Dermis blood vessel endothelial cell (primary cell): ENCODE measurements at regions not wholly inside any gene's neighbourhood (a gene's known extent, or its start where the extent isn't known, plus 50 kb on each side); places are given as distances from the start of the nearest gene placed in this dataset.
A peak's percentile ranks its signal among the peaks of the same experiment; 100 is the strongest.

Experiments
- DNase-seq: peaks from one replicate; pipeline ENCODE4 v3.0.0; 2010

DNA sequence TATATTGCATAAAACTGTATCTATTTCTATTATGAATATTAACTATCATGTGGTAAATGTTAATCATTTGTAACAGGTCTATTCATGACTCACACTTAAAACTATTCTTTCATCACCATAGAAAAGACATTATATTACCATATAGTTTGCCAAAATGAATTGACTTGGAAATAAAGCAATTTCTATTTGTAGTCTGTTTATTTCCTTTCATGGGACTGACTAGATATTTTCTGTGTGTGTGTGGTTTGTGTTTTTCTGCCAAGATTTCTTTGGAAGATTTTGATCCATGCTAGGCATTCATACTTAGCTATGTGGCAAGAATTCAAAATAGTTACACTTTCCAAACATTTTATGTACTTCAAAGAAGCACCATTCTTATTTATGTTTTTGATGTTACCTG lies 522.5 kb upstream of the AGTR1 start:
- DNase-seq = no peak

- peak; percentile 1 for DNase-seq
These were observed 519.2 kb upstream of the AGTR1 start for GRCh38 chr3:148178503-148178902.

DNA sequence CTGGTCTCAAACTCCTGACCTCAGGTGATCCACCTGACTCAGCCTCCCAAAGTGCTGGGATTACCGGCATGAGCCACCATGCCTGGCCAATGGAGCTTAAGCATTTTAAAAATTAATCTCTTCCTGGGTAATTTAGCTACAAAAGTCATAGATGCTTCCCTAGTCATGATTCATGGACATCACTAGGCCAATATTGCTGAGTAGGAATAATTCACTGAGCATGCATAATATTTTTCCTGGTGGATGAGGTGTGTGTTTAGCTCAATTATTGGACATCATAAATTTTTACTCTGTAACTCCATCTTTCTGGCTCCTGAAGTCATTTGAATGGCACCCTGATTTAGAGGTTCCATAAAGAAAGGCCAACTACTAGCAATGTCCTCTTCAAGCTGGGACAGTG lies 512.9 kb upstream of the AGTR1 start:
- no peak for DNase-seq

GRCh38 chr3:148186881-148187280 lies 510.8 kb upstream of the AGTR1 start:
- DNase-seq = no peak

DNA sequence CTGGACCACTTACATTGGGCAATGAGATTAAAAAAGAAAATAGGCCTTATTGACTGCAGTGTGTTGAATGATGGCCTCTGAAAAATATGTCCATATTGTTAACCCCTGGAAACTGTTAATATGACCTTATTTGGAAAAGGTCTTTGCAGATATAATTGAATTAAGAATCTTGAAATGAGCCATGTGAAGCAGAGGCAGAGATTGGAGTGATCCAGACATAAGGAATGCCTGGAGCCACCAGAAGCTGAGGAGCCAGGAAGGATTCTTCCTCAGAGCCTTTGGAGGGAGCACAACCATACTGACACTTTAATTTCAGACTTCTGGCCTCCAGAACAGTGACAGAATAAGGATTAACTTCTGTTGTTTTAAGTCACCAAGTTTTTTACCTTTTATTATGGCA lies 510.4 kb upstream of the AGTR1 start:
- no peak for DNase-seq

DNA sequence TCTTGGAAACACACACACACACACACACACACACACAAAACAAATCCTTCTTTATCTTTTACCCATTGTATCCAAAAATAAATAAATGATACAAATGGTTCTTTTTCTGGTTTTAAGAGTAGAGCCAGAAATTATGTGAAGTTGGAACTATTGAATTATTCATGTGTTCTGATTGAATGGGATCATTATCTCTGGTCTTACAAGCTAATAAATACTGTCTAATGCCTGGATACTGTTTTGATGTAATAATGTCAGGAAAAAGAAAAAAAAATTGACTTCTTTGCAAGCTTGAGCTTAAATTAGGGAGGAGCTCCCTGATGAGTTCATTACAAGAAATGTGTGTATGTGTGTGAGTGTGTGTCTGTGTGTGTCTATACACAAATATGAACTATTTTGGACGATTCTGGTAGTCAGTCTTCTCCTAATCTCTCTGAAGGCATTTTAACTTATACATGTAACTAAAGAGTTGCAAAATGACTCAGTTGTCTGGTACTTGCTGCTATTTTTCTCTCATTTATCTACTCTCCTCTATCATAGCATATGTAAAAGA lies 507.2 kb upstream of the AGTR1 start:
- no peak for DNase-seq

- DNase-seq = no peak
These were observed 505.7 kb upstream of the AGTR1 start for GRCh38 chr3:148191966-148192365.

DNA sequence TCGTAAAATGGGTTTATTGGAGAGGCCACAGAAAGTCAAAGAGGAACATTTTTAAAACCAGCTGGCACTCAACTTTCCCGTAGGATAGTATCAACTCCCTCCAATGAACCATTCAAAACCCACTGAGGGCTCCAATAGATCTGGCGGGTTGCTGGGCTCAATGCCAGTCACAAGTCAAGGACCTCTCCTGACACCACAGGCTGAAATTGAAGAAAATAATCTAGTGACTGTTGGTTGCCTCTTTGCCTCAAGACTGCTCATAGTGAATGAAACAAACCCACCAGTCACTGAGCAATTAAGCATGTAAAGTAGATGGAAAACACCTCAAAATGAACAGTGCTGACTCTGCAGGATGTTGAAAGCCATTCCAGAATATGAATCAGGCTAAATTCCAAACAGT lies 500.6 kb upstream of the AGTR1 start:
- DNase-seq = no peak

DNA sequence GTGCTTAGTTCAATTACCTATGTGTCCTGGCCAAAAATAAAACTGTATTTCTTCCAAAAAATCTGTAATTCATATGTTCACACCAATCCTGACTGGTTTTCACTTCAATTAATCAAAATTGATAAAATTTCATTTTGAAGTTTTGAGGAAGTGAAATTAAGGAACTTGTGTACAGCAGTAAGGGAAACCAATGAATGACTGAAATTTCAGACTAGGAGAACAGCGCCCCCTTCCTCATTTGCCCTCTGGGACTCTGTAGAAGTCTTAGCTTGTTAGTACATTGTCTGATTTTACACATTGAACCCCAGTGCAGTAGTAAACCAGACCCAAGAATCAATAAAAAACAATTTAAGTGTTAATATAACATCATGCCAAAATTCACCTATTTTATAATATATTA lies 495.3 kb upstream of the AGTR1 start:
- no peak for DNase-seq

DNA sequence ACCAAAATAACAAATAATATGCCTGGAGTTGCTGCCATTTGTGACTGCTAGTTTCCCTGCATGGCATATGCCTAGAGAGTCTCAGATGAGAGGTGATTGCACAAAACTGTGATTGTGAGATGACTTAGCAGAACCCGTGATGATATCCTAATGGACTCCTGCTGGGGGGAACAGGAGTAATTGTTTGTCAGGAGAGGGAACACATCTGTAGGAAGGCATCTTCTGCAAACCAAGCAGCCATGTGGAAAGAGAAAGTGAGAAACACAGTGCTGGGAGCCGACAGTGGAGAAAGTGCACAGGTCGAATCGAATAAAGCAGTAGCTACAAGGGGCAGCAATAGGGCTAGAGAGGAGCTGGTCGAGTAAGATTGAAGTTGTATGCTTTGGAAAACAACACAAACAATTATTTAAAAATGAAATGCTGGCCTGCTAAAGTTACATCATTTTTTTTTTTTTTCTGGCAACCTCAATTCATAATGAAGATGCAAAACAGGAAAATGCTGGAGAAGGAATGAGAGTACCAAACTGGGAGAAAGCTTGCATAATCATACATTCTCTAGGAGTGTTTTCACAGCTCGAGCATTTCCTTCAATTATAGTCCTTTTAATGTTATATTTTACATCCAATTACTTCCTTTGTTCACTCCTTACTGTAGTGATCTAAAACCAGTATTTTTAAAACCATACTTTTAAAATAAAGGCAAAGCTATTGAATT lies 494.2 kb upstream of the AGTR1 start:
- no peak for DNase-seq

DNA sequence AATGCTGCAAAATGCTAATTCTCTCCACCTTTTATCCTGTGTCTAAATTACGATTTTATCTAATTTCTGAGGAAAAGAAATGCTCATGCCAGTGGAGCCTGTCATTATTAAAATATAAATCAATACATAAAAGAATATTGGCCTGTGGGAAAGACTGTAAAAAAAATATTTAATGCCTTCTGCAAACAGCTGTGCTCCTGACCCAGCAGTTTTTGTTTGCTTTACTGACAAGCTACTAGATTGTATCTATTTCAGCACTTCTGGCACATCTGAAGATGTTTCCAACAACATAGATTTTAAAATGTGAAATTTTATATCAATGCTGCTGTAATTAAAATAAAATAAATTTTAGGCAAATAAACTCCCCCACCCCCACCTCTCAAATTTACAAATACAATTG lies 493.6 kb upstream of the AGTR1 start:
- DNase-seq = no peak

DNA sequence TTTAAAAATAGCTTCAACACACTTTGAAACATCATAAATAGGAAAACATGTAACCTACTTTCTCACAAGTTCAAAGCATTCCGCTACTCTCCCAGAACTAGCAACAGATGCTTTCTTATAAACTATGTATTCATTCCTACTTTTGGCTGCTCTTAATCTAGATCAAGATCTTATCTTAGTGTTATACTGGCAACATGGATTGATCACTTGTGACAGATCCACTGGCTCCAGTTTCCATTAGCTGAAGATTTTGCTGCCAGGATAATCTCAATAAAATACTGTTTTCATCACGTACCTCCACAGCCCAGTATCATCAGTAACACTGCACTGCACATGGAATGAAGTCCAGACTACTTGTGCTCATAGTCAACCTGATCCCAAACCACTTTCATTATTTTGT lies 491.7 kb upstream of the AGTR1 start:
- DNase-seq = no peak

- DNase-seq = no peak
These were observed 491.3 kb upstream of the AGTR1 start for GRCh38 chr3:148206446-148206845.

- no peak for DNase-seq
These were observed 488.7 kb upstream of the AGTR1 start for GRCh38 chr3:148208975-148209374.

- no peak for DNase-seq
These were observed 486.0 kb upstream of the AGTR1 start for GRCh38 chr3:148211725-148212124.

DNA sequence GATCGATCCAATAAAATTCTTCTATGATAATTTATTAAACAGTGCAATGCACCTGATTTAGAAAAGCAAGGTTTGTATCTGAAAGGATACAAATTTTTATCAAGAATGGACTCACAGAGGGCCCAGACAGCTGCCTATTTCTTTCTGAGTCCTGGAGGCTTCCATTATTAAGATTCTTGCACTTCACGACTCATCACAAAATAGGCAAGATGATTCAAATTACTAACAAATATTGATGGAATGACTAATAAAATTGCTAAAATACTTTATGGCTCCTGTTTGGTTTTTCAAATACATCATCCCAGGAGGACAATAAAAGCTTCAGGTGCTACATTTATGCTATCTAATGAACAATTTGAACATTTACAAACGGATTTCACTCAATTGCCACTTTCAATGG lies 483.0 kb upstream of the AGTR1 start:
- DNase-seq = no peak

DNA sequence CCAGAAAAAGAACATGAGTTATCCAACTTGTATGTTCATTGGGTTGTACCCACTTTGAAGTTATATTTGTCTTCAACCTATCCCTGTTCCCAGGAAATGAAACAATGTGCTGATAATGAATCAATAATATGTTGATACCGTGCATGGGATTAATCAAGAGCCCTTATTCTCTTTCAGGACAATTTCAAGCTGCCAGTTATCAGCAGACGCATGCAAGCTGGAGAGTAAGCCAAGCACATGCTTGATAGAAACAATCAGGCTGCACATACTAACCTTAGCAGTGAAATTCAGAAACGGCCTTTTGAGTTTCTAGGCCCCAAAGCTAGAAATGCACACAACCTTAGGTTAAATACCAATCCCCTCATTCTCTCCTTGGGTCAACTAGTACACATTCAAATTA lies 480.4 kb upstream of the AGTR1 start:
- DNase-seq = no peak

- no peak for DNase-seq
These were observed 479.5 kb upstream of the AGTR1 start for GRCh38 chr3:148218222-148218621.

DNA sequence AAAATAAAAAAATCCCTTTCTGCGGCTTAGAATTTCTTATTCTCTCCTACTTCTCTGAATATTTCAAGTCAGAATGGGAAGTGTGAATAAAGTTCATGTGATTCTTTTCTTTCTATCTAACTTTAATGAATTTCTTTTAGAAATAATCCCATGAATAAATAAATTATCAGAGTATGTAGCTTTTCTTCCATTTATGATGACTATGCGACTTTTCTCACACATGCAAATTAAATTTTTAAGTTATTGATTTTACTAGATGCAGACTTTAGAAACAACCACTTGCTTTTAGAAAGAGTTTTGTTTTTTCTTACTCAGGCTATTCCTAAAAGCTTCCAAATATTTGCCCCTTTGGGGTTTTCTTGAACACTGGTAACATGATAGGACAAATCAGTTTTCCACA lies 477.7 kb upstream of the AGTR1 start:
- no peak for DNase-seq

DNA sequence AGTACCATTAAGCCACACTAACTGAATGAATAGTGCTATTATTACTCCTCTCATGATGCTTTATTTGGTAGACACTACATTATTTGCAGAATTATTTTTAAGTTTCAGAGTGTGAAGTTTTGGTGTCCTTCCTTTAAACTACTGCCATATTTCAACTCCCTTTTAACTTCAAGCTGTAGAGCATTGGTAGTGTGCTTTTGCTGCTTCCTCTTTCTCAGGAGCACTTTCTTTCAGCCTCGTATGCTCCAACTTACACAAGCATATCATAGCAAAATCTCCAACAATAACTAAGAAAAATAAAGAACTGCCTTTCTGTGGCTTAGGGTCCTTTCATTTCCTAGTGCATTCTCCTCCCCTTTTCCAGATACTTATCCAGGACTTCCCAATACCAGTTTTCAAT lies 476.4 kb upstream of the AGTR1 start:
- no peak for DNase-seq

- no peak for DNase-seq
These were observed 474.4 kb upstream of the AGTR1 start for GRCh38 chr3:148223266-148223665.

GRCh38 chr3:148226246-148226645 lies 471.5 kb upstream of the AGTR1 start:
- no peak for DNase-seq

- DNase-seq = no peak
These were observed 470.2 kb upstream of the AGTR1 start for GRCh38 chr3:148227534-148227933.

DNA sequence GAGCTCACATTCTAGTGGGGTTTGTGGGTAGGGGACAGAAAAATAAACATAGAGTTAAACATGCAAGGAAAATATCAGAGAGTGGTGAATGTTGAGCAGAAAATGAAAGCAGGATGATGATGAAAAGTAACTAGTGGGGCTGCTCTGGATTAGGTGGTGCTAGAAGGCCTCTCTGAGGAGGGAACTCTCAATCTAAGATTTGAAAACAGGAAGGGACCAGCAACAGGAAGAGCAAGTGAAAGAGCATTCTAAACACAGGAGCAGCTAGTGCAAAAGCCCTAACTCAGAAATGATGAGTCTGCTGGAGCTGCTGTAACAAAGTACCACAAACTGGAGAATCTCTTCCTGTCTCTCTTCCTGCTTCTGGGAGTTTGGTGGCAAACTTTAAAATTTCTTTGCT lies 468.6 kb upstream of the AGTR1 start:
- DNase-seq = no peak

DNA sequence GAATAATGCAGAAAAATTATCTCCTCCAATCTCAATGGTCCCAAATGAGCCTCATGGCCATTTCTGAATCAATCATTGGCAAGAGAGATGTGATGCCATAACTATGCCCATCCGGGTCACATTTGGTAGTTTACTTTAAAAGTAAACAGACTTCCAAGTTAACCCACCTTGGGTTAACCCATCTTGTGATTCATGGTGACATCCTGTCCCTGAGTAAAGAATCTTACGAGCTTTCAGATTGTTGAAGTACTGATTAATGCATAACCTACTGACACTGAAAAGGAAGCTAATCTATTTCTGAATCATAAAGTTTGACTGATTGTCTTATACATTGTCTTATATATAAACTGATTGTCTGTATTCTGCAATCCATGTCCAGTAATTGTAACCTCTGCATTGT lies 467.2 kb upstream of the AGTR1 start:
- no peak for DNase-seq
